Midbrain (tissue), 1 donor: ENCODE measurements at regions not wholly inside any gene's neighbourhood (a gene's known extent, or its start where the extent isn't known, plus 50 kb on each side); places are given as distances from the start of the nearest gene placed in this dataset.

Experiments
- DNase-seq: peaks from one replicate; lab custom pipeline; 2025; lab: John Stamatoyannopoulos, UW

DNA sequence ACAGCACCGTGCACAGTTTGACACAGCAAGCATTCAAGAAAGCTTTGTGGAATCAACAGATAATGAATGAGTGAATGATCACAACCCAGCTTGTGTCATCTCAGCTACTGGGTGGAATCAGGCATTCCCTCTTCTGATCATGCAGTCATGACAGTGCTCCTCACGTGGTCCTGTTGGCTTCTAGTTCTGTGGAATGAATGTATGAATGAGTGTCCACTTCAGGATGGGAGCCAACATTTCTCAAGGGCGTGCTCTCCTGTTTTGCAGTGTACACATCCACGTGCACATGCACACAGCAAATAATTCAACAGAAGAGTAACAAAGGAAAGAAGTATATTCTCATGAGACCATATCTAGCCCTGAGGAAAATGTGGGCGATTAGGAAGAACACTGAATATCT, 133.1 kb upstream of the NPVF start:
- DNase-seq = no peak

DNA sequence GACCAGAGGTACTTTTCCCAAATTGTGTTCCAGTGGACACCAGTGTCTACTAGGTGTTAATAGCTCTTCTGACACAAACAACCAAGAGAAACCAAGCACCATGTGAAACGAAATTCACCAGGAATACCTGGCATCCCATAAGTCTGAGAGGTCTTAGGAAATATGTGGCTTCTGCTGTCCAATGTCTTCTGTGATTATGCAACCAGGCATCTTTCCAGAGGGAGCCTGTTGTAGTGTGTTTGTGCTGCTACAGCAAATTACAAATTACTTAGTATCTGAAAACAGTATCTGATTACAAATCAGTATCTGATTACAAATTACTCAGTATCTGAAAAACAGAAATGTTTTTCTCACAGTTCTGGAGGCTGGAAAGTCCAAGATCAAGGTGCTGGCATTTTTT, 133.6 kb upstream of the NPVF start:
- no peak for DNase-seq

DNA sequence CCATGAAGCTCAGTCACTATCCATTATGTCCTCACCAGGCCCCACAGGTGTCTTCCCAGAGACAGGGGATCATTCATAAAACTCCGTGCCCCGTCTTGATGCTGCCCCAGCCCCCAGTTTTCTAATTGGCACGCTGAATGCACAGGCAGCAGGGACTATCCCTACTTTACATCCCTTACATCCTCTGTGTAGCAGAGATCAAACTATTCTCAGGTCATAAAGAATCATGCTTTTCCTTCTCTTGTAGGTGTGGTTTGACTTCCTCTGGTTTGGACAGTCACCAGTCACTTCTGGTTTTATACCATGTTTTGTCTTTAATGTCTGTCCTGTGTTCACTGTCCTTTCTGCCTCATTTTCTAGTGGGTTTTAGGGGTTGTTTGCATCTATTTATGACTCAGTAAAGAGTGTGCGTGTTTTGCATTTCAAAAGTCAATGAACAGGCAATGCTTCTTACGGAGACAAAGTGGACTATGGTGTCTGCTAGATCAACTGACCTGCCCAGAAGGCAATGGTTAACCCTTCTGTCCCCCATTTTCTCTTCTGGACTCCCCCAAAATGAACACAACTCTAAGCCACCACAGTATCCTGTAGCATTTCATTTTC, 140.4 kb upstream of the NPVF start:
- no peak for DNase-seq

DNA sequence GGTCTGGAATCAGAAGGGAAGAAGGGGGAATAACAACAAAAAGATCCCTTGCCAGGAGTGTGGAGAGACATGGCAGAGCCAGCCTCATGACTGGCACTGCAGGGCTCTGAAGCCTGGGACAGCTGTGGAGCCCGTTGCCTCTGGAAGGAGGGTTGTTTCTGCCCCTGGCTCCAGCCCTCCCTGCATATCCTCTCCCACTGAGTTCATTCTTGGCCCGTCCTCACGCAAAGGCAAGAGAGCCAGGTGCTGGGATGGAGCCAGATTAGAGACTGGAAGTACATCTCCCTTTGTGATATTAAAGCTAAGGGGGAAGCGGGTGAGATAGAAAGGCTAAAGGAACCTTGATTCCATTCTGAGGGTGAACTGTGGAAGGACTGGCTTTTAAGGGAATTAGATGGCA, 141.5 kb upstream of the NPVF start:
- no peak for DNase-seq

DNA sequence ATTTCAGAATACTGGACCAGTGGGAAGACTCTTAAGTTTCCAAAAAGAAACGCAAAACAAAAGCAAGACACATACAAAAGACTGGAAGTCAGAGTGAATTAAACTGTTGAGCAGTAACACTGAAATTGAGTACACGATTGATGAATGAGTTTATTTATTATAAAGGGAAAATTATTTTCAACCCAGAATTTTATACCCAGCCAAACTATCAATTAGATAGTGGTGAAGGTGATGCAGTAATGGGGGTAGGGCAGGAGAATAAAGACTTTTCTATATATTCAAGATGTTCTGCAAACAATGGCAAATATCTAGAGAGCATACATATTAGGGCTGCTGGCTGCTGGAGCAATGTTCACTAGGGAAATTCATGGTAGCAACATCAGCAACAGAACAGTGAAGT, 143.7 kb upstream of the NPVF start:
- no peak for DNase-seq

DNA sequence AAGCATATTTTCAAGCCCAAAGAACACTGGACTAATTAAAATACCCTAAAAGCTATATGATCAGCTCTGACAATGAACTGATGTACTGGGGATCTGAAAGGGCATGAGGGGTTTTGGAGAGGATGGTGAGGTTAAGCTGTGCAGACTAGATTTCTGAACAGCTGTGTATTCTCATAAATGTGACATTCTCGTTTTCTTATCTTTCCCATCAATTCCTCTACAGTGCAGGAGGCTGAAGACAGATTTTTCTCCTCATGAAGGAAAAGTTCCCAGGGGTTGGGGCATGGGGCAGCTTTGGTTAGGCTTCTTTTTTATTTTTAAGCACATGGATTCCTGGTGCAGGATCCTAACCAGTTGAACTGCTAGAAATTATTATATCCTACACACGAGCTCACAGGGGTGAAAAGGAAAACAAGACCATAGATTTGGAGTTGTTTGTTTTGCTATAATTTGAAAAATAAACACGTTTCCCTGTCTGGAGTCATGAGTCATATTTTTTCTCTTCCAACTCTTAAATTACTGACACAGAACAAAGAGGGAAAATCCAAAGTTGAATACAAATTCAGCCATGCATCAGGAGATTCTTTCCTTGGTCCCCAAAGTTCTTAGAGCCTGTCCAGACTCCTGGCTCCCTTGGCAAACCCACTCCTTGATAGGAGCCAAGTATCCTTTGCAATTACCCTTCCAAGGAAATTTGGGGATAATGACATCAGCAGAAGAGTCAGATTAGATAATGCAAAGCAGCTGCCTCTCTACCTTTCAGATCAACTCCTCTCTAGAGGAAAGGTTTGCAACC, 147.7 kb upstream of the NPVF start:
- DNase-seq = no peak

DNA sequence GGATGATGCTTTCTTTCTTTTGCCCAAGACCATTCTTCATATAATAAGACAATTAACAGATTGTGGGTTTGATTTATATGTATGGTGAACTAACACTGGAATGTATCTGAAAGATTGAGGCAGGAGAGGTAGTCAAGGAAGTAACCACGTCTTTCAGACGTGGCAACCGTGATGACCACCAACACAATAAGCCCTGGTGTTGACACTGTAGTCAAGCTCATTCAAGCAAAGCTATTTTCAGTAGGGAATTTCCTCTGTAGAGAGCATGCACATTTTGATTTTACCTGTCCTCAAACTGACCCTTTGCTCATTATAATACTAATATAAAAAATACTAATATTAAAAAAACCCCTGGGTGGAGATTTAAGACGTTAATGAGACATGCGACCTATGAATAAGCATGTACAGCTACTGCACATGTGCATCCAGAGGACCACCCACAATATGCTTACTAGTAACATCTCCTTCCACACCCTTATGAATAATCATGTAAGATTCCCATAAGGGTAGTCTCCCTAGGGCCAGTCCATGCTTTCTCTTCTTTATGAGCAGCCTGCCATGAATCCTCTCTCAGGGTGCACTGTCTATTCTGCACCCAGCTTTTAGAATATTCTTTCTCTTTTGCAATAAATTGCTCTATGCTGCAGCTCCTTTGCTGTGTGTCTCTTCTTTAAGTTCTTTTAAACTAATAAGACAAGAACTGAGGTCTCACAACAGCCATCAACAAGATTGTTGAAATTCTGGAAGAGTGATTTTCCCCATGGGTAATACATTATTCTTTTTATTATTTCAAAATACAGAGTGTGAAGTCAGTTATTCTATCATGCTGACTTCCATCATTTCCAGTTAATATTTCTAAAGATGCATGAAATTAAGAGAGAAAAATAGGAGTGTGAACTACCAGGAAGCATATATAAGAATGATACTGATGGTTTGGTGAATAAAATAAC, 151.3 kb upstream of the NPVF start:
- no peak for DNase-seq

DNA sequence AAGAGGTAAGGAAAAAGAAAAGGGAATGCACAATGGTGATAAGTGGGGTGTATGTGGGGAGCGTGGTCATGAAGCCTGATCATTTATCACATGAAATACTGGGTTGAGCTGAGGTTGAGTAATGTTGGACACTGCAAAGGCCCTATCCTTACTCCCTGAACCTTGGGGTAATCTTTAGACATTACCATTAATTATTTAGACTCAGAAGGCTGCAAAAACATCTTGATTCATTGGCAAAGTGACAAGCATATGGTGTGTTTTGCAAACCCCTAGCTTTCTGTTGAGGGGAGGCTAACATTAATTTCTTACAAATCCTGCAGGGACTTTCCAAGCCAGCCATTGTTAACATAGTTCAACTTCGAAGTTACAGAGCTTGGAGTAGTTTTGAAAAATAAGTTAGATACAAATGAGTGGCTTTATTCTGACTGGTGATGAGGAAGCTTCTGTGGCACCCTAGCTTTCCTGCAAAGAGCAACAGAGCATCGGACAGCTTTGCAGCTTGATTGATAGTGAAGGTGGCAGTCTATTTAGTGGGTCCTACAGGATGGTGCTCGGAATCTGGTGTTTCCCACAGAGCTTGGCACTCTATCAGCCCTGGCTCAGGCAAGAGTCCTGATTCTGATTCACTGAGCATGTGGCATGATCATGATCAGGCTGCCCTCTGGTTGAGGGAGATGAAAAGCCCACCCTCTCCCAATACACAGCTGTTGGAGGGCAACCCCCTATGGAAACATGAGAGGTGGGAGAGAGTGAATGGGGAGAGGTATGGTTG, 153.7 kb upstream of the NPVF start:
- no peak for DNase-seq

DNA sequence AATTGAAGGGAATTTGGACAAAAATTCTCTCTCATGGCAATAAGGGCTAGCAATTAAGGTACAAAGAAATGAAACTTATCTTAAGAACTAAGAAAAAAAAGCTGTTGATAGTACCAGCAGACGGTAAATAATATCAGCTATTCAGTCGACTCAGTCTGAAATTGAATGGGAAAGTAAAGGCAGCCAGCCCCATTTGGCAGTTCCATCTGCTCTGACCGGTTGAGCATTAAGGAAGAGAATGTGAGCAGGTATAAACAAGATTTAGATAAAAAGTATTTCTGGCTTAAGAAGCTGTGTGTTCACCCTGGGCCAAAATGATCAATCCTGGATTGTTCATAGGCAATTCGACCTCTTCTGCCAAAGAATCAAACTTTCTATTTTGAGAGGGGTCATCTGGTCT, 154.6 kb upstream of the NPVF start:
- no peak for DNase-seq

DNA sequence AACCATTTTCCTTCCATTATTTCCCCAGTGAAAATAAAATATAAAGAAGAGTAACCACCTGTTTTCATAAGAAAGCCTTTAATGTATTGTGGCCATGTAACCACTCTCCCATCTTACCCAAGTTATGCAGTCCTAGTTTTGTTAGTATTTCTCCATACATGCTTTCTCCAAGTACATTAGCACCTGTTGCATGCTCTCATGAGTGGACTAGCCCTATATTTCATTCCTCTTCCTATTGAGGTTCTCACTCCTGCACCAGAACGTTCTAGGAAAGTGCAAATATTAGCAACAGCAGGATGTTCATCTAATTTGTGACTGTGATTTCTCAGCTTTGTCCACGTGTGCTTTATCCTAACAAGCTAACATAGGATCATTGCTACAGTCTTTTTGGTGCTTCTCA, 155.1 kb upstream of the NPVF start:
- DNase-seq = no peak

DNA sequence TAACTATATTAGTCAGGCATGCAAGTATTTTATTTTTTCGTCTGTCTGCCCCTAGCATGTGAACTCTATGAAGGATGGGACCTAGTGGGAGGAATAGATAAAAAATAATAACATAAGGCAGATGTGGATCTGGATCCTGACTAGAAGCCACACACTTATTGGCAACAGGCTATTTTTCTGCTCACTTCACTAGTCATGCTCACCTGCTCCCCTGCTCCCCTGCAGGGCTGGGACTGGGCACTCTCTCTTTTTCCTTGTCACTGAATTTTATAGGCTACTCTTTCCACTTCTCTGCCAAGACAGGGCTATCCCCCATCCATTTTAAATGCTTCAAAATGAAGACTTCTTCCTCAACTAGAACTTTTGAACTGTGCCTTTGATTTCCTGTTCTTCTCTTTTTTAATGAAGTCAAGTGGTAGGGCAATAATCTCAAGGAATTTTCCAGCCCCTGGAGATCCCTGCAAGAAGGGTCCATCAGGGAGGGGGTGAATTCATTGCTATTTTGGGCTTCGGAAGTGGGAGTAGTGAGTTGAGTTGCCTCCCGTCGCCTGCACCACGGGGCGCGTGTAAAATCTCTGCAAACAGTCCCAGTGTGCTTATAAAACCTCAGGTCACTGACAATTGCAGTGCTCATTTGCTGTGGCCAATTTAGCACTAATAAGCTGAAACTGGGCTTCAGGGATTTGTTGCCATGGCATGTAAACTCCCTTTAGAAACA, 156.7 kb upstream of the NPVF start:
- DNase-seq = peak; percentile 7

DNA sequence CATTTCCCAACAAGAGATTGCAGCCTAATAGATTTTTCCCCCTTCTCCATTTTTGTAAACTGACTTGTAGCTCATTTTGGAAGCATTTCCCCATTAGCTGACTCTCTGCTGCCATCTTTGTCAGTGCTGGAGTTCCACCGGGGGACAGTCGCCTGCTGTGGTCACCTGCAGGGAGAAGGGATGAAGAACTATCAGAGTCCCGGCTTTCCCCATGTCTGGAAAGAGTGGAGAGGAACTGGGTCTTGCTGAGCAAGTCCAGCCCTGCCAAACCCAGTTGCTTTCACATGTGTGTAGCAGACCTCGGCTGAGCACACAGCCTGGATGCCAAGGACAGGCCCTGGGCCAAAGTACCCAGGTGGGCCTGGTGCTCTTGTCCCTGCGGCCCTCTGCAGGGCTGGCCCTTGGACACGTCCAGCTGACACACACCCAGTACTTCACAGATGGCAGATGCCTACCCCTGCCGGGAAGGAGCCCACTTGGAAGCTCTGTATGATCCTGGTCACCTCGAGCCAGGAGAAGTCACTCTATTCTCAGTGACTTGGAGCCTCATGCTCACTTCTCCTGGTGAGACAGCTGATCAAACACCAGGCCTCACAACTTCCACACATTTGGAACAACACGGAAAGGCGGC, 157.3 kb upstream of the NPVF start:
- no peak for DNase-seq

DNA sequence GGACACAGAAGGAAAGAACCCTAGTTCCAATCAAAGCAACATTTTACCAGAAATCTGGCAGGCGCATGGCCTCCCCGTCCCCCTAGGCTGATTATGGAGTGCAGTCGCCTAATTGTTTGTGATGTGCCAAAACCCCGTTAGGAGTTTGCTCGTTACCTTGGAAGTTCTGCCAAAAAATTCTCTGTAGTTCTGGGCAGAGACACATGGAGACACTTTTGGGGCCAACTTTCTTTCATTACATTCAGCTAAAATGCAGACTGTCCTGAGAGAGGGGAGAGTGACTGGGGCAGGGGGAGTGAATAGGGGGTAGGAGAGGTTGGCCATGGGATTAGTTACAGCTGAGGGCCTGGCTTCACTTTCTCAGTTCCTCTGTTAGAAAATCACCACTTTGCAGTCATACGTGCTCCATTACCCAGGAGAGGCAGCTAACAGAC, 158.0 kb upstream of the NPVF start:
- DNase-seq = peak; percentile 51

DNA sequence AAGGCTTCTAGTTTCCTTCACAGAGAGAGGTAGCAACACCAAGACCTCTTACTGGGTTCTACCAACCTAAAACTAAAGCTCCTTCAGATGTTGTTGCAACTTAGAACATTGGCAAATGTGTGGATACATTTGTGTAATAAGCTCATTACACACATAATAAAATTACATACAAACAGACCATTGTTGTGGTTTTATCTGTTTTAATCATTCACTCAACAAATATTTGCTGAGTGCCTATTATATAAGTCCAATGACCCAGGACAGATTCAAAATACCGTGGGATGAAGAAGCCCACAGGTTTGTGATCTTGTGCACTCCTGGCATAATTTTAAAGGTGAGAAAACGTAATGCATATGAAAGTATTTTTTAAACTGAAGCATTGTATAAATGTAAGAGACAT, 160.4 kb upstream of the NPVF start:
- no peak for DNase-seq

DNA sequence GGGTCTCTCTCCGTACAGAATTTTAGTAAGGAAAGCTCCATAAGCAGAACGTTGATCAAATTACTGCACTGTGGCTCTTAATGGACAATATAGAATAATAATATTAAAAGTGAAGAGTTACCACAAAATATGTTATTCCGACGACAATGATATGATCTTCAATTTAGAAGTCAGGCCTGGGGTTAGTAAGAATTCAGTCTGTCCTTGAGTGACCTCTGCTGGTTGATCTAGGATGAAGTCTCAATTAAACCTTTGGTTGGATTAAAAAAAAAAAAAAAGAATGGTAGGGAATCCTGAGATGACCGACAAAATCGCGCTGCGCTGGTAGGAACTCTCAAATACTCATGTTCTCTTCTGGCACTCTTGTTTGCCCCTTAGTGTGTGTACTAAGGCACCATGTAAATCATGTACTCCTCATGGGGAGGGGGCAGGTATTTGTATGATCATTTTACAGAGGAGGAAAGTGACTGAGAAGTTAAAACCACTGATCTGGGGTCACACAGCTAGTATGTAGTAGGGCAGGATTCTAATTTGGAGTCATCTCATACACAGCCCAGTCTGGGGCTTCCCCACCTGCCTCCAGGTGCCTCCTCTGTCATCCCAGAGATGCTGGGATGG, 161.3 kb upstream of the NPVF start:
- DNase-seq = peak; percentile 71

DNA sequence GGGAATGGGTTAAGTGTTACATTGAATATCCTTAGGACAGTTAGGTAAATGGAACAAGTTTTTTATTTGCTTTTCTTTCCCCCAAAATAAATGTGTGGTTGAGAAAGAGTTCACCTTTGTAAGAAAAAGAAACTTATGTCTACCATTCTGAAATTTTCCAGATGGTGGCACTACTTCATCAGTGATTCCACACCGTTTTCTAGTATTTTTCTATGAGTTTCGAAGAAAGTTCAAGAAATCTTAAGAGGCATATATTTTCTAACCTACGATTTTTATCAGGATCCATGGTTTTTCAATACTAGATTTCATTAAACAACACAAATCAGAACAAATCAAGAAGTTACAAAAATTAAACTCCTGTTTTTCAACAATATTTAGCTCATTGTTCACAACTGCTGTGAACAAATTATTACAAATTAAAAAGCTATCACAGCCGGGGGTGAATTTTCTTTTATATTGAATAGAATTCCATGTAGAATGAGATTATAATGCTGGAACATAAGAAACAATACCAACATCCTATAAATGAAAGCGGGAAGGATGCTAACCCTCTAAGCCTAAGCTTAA, 163.1 kb upstream of the NPVF start:
- peak; percentile 43 for DNase-seq

DNA sequence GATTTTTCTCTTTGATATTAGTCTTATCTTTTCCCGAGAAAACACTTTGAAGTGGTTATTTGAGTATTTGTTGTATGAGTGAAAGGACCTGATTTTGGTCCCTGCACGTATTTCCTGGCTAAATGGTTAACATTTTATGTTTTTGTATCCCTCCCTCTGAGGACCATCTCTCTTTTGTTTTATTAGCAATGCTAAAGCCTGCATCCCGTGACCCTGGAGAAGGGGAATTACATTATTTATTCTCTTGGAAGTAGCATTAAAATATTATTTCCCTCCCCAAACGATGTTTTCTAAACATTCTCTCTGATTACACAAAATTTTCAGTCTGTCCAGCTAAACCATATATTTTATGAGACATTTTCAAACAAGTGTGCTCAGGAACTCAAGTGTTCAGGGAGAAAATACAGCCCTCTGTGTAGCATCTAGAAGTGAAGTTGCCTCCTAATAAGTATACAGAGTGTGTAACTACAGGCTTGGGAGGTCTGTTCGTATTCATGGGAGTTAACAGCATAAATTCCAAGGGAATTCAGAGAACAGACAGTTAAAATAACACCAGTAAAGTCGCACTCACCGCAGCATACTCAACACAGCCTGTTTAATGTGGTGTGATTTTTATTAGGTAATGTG, 163.8 kb upstream of the NPVF start:
- DNase-seq = no peak

DNA sequence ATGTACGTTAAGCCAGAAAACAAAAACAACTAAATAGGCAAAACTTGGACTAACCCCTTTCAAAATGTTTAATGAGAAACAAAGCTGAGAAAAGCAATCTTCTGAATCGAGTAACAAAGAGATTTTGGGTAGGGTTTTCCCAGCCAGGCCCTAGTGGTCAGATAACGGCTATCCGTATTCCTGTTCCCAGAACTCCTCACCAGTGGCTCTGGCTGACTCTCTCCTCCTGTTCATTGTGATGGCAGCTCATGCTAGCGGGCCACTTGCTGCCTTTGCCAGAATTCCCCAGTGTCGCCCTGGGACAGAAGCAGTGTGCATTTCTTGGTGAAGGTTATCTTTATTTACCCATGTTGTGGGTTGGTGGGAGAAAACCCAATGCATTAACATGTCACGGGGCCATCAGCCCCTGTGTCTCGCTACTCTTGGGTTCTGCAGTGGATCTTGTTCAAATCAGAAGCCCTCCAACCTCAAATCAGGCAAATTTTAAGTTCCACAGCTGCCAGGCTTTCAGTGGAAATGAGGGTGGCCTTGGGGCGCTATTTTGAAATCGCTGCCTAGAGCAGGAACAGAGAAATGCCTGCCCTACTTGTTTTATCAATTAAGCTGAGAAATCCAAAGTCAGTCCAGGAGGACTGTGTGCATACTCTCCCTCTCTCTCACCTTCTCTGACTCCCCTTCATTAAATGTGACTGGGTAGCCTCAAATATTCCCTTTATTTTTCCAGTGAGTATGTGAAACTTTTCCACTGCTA, 164.5 kb upstream of the NPVF start:
- DNase-seq = no peak

DNA sequence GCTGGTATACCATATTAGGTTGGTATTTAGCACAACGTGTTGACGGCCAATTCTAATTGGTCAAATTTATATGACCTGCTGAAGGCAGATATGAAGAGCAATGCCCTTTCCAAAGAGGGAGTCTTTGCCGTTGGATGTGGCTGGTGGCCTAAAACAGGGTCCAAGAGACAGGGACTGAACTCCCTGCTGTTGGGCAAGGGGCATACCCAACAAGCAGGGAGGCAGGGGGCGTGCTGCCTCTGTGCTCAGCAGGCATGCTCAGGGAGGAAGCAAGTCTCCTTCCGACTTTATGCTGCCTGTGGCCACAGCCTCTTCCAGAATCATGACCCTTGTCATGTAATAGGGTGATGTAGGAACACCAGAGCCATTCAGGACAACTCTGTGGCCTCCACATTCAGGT, 167.7 kb upstream of the NPVF start:
- DNase-seq = no peak
